Astrocyte of the spinal cord (primary cell): ENCODE measurements at regions not wholly inside any gene's neighbourhood (a gene's known extent, or its start where the extent isn't known, plus 50 kb on each side); places are given as distances from the start of the nearest gene placed in this dataset.

Experiments
- DNase-seq: peaks from one replicate; pipeline ENCODE4 v3.0.0; 2011; ENCODE audit warnings: low read depth, low spot score
- H3K4me3 ChIP-seq: 2 replicates; pipeline ENCODE4 v1.5.1; 2011; ENCODE audit warnings: low read depth, mild to moderate bottlenecking, low read length, moderate library complexity
- CTCF ChIP-seq: IDR thresholded peaks from 2 replicates; pipeline ENCODE4 v1.5.1; 2012; ENCODE audit warnings: low read depth, mild to moderate bottlenecking, low read length, inconsistent platforms
- in situ Hi-C: cut with HindIII; loops from 2 replicates; pipeline ENCODE4 v1.10.0; 2017; ENCODE audit warnings: low sequenced_read_pairs

GRCh38 chr21:38968887-38969543, 163.3 kb downstream of the ETS2 start:
- in situ Hi-C loops: no loop called here
- no peak for TF ChIP-seq CTCF
- no peak for DNase-seq
- no peak overlapping the region for H3K4me3 ChIP-seq

GRCh38 chr21:38965910-38966504, 160.3 kb downstream of the ETS2 start:
- TF ChIP-seq CTCF: no peak
- in situ Hi-C loops: no loop called here
- no peak for DNase-seq
- no peak overlapping the region for H3K4me3 ChIP-seq

GRCh38 chr21:38965241-38965640, 159.5 kb downstream of the ETS2 start:
- in situ Hi-C loops: no loop called here
- no peak overlapping the region for H3K4me3 ChIP-seq
- TF ChIP-seq CTCF: no peak
- no peak for DNase-seq

DNA sequence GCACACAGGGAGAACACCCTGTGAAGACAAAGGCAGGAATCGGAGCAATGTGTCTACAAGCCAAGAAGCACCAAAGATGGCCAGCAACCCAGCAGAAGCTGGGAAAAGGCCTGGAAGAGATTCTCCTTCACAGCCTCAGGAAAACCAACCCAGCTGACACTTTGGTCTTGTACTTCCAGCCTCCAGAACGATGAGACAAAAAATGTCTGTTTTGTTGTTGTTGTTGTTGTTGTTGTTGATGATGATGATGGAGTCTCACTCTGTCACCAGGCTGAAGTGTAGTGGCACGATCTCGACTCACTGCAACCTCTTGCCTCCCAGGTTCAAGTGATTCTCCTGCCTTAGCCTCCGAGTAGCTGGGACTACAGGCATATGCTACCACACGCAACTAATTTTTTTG, 157.3 kb downstream of the ETS2 start:
- no peak for DNase-seq
- no peak overlapping the region for H3K4me3 ChIP-seq
- no peak for TF ChIP-seq CTCF
- in situ Hi-C loops: no loop called here

- no peak overlapping the region for H3K4me3 ChIP-seq
- no peak for TF ChIP-seq CTCF
- in situ Hi-C loops: no loop called here
- DNase-seq: no peak
Measured at GRCh38 chr21:38960251-38960650, 154.5 kb downstream of the ETS2 start.

- no peak for DNase-seq
- H3K4me3 ChIP-seq: no peak overlapping the region
- TF ChIP-seq CTCF: no peak
- in situ Hi-C loops: no loop called here
Measured at GRCh38 chr21:38959692-38960061, 153.9 kb downstream of the ETS2 start.
